ENCODE measurements at regions not wholly inside any gene's neighbourhood (a gene's known extent, or its start where the extent isn't known, plus 50 kb on each side); places are given as distances from the start of the nearest gene placed in this dataset.
A peak's percentile ranks its signal among the peaks of the same experiment; 100 is the strongest.

- TF ChIP-seq CTCF (IDR thresholded peaks at IDR 0.05) (peak in 3 of 6 experiments; percentile 38 to 47 (median 43)), POLR2A (IDR thresholded peaks at IDR 0.05) (no peak)
Measured at GRCh38 chr3:67819447-67819846, 165.0 kb upstream of the SUCLG2 start.

Data from Peyer's patch (tissue), 4 donors.